Anterior cingulate cortex (tissue), 58 donors: ENCODE measurements at regions not wholly inside any gene's neighbourhood (a gene's known extent, or its start where the extent isn't known, plus 50 kb on each side); places are given as distances from the start of the nearest gene placed in this dataset.
"Not testable (repeated sequence)": the region's sequence is repeated elsewhere in the genome, so short reads cannot be mapped to it uniquely, and the experiment has no call there.

Experiments
- DNase-seq, 58 donors: peaks; one replicate each; lab custom pipeline; 2025; lab: John Stamatoyannopoulos, UW

GRCh38 chr6:11388983-11389944 is 148.3 kb upstream of the TMEM170B start:
- DNase-seq, result no peak

GRCh38 chr6:11387707-11388430 is 149.7 kb upstream of the TMEM170B start:
- no peak for DNase-seq

- no peak for DNase-seq
Observed at GRCh38 chr6:11386726-11387125, 150.8 kb upstream of the TMEM170B start.

- no peak for DNase-seq
Observed at GRCh38 chr6:11386323-11386722, 151.2 kb upstream of the TMEM170B start.

GRCh38 chr6:11384531-11385309 is 152.3 kb upstream of the NEDD9 start:
- DNase-seq, result no peak

GRCh38 chr6:11381801-11382513 is 149.5 kb upstream of the NEDD9 start:
- no peak for DNase-seq

- no peak for DNase-seq
Observed at GRCh38 chr6:11380969-11381744, 148.7 kb upstream of the NEDD9 start.

GRCh38 chr6:11380549-11380948 is 148.1 kb upstream of the NEDD9 start:
- DNase-seq, result no peak

- DNase-seq, result no peak
Observed at GRCh38 chr6:11379805-11380204, 147.3 kb upstream of the NEDD9 start.

- DNase-seq, result no peak
Observed at GRCh38 chr6:11378639-11379038, 146.2 kb upstream of the NEDD9 start.

GRCh38 chr6:11374036-11375010 is 141.9 kb upstream of the NEDD9 start:
- peak in 1 of 58 donors; percentile 22 for DNase-seq

GRCh38 chr6:11373208-11373607 is 140.7 kb upstream of the NEDD9 start:
- DNase-seq, result no peak

- not testable (repeated sequence) for DNase-seq
Observed at GRCh38 chr6:11372186-11372790, 139.8 kb upstream of the NEDD9 start.

GRCh38 chr6:11370191-11371018 is 137.9 kb upstream of the NEDD9 start:
- DNase-seq, result peak in 4 of 58 donors; percentile 8 to 25 (median 17)

- no peak for DNase-seq
Observed at GRCh38 chr6:11368760-11369159, 136.3 kb upstream of the NEDD9 start.

- no peak for DNase-seq
Observed at GRCh38 chr6:11368264-11368663, 135.8 kb upstream of the NEDD9 start.
